HG02678 (cell line): ENCODE measurements at regions not wholly inside any gene's neighbourhood (a gene's known extent, or its start where the extent isn't known, plus 50 kb on each side); places are given as distances from the start of the nearest gene placed in this dataset.
"Not testable (repeated sequence)": the region's sequence is repeated elsewhere in the genome, so short reads cannot be mapped to it uniquely, and the experiment has no call there.

Experiments used
- ATAC-seq: cut with Tn5 transposase; IDR thresholded peaks from one replicate; pipeline ENCODE4 v1.9.1; 2021; ENCODE audit warnings: mild to moderate bottlenecking, moderate library complexity; ENCODE audit not compliant: unreplicated experiment

- ATAC-seq: no peak
Measured at GRCh38 chr18:79579807-79580497, 99.7 kb upstream of the CTDP1 start.

- no peak for ATAC-seq
Measured at GRCh38 chr18:79580498-79581171, 99.0 kb upstream of the CTDP1 start.

- ATAC-seq: no peak
Measured at GRCh38 chr18:79581406-79581805, 98.2 kb upstream of the CTDP1 start.

GRCh38 chr18:79581911-79582310 lies 97.7 kb upstream of the CTDP1 start:
- no peak for ATAC-seq

GRCh38 chr18:79582978-79583377 lies 96.6 kb upstream of the CTDP1 start:
- no peak for ATAC-seq

- no peak for ATAC-seq
Measured at GRCh38 chr18:79583426-79583825, 96.2 kb upstream of the CTDP1 start.

- no peak for ATAC-seq
Measured at GRCh38 chr18:79583984-79584401, 95.6 kb upstream of the CTDP1 start.

GRCh38 chr18:79584491-79585394 lies 94.9 kb upstream of the CTDP1 start:
- no peak for ATAC-seq

GRCh38 chr18:79585395-79586370 lies 93.9 kb upstream of the CTDP1 start:
- no peak for ATAC-seq

GRCh38 chr18:79586436-79587225 lies 93.0 kb upstream of the CTDP1 start:
- no peak for ATAC-seq

GRCh38 chr18:79587226-79587741 lies 92.3 kb upstream of the CTDP1 start:
- no peak for ATAC-seq

- no peak for ATAC-seq
Measured at GRCh38 chr18:79587779-79588635, 91.6 kb upstream of the CTDP1 start.

GRCh38 chr18:79588636-79589481 lies 90.7 kb upstream of the CTDP1 start:
- no peak for ATAC-seq

GRCh38 chr18:79589601-79590091 lies 90.0 kb upstream of the CTDP1 start:
- ATAC-seq: no peak

GRCh38 chr18:79590191-79591031 lies 89.2 kb upstream of the CTDP1 start:
- ATAC-seq: no peak

- no peak for ATAC-seq
Measured at GRCh38 chr18:79591032-79591308, 88.6 kb upstream of the CTDP1 start.

GRCh38 chr18:79592684-79593083 lies 86.9 kb upstream of the CTDP1 start:
- ATAC-seq: not testable (repeated sequence)
